ENCODE measurements at regions not wholly inside any gene's neighbourhood (a gene's known extent, or its start where the extent isn't known, plus 50 kb on each side); places are given as distances from the start of the nearest gene placed in this dataset.

GRCh38 chr11:19573666-19574065, 139.0 kb upstream of the NAV2 start:
- no peak for DNase-seq
- ATAC-seq = peak; percentile 39
- TF ChIP-seq, protein P1, sequence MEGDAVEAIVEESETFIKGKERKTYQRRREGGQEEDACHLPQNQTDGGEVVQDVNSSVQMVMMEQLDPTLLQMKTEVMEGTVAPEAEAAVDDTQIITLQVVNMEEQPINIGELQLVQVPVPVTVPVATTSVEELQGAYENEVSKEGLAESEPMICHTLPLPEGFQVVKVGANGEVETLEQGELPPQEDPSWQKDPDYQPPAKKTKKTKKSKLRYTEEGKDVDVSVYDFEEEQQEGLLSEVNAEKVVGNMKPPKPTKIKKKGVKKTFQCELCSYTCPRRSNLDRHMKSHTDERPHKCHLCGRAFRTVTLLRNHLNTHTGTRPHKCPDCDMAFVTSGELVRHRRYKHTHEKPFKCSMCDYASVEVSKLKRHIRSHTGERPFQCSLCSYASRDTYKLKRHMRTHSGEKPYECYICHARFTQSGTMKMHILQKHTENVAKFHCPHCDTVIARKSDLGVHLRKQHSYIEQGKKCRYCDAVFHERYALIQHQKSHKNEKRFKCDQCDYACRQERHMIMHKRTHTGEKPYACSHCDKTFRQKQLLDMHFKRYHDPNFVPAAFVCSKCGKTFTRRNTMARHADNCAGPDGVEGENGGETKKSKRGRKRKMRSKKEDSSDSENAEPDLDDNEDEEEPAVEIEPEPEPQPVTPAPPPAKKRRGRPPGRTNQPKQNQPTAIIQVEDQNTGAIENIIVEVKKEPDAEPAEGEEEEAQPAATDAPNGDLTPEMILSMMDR (IDR thresholded peaks at IDR 0.05) = no peak
- Histone ChIP-seq H3K27me3 (no peaks in the 10 kb centered on the region), H3K4me3 (no peak overlapping the region), H3K9me3 (no peaks in the 10 kb centered on the region), H3K4me1 (peaks cover 24% of the 10 kb centered on the region), H3K36me3 (no peaks in the 10 kb centered on the region), H3K27ac (no peak overlapping the region)
- intact Hi-C loops (cut with DNase I) = no loop called here

DNA sequence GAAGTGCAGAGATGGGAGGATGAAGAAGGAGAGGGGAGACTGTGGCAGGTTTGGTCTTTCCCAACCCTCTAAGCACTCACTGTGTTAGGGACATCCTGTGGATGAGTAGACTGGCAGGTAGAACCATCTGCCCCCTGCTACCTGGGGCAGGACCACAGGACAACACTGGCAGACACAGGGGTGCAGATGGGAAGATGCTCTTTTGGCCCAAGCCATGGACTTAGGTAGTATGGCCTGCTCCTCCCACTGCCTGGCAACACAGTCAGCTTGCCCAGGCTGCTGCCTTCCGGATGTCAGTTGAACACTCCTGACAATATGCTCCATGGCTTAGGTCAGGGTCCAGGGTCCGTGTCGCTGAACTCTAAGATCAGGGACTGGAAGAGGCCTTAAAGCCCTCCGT, 140.7 kb upstream of the NAV2 start:
- intact Hi-C loops (cut with DNase I) = no loop called here
- Histone ChIP-seq H3K4me3 (no peak overlapping the region), H3K27ac (no peak overlapping the region), H3K4me1 (peaks cover 6% of the 10 kb centered on the region), H3K36me3 (no peaks in the 10 kb centered on the region), H3K27me3 (no peaks in the 10 kb centered on the region), H3K9me3 (no peaks in the 10 kb centered on the region)
- no peak for DNase-seq
- TF ChIP-seq, protein P1 (IDR thresholded peaks at IDR 0.05) = no peak
- no peak for ATAC-seq

DNA sequence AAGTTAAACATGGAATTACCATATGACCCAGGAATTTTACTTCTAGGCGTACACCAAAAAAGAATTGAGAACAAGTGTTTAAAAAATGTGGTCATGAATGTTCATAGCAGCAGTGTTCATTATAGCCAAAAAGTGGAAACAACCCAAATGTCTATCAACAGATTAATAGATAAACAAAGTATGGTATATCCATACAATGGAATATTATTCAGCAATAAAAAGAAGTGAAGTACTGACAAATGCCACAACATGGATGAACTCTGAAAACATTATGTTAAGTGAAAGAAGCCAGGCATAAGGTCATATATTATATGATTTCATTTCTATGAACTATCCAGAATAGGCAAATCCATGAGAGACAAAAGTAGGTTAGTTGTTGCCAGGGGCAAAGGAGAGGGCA, 141.7 kb upstream of the NAV2 start:
- intact Hi-C loops (cut with DNase I) = no loop called here
- no peaks in the 10 kb centered on the region for H3K4me1 ChIP-seq

DNA sequence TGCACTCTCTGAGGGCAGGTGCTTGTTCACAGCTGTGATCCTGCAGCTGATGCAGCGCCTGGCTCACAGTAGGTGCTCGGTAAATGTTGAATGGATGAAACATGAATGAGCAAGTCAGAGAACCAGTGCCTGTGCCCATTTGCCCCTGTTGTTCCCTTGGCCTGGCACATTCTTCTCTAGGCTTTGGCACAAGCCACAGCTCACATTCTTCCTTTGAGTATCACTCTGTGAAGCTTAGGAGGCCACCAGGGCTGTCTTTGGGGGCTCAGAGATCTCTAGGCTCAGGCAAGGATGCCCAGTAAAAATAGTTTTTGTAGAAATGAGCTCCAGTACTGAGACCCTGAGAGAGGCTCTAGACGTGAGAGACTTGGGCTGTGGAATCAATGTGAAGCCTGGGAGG, 144.6 kb upstream of the NAV2 start:
- Histone ChIP-seq H3K4me3 (no peak overlapping the region), H3K4me1 (no peaks in the 10 kb centered on the region), H3K27ac (no peak overlapping the region), H3K27me3 (no peaks in the 10 kb centered on the region), H3K36me3 (no peaks in the 10 kb centered on the region), H3K9me3 (no peaks in the 10 kb centered on the region)
- intact Hi-C loops (cut with DNase I) = loop anchor here (10.0 kb wide), 1 partner anchor 337 kb away; no protein-coding TSS in a partner anchor
- TF ChIP-seq, protein P1 (IDR thresholded peaks at IDR 0.05) = no peak
- ATAC-seq (no peak), DNase-seq (no peak)

More for the DNA sequence above, 141.7 kb upstream of the NAV2 start:
- TF ChIP-seq, protein P1 (IDR thresholded peaks at IDR 0.05) = no peak
- no peak overlapping the region for H3K27ac ChIP-seq
- no peaks in the 10 kb centered on the region for H3K36me3 ChIP-seq
- H3K27me3 ChIP-seq = no peaks in the 10 kb centered on the region
- no peak for DNase-seq
- H3K9me3 ChIP-seq = no peaks in the 10 kb centered on the region
- no peak overlapping the region for H3K4me3 ChIP-seq
- no peak for ATAC-seq

- TF ChIP-seq, protein P1 (IDR thresholded peaks at IDR 0.05) = no peak
- H3K9me3 ChIP-seq = no peaks in the 10 kb centered on the region
- H3K27ac ChIP-seq = no peak overlapping the region
- ATAC-seq (no peak), DNase-seq (no peak)
- no peaks in the 10 kb centered on the region for H3K4me1 ChIP-seq
- no peak overlapping the region for H3K4me3 ChIP-seq
- intact Hi-C loops (cut with DNase I) = loop anchor here (10.0 kb wide), 1 partner anchor 338 kb away; no protein-coding TSS in a partner anchor
- no peaks in the 10 kb centered on the region for H3K27me3 ChIP-seq
- no peaks in the 10 kb centered on the region for H3K36me3 ChIP-seq
Measured at GRCh38 chr11:19566583-19567379, 145.9 kb upstream of the NAV2 start.

Data from upper lobe of right lung (tissue), 1 donor.